ENCODE measurements at regions not wholly inside any gene's neighbourhood (a gene's known extent, or its start where the extent isn't known, plus 50 kb on each side); places are given as distances from the start of the nearest gene placed in this dataset.

DNA sequence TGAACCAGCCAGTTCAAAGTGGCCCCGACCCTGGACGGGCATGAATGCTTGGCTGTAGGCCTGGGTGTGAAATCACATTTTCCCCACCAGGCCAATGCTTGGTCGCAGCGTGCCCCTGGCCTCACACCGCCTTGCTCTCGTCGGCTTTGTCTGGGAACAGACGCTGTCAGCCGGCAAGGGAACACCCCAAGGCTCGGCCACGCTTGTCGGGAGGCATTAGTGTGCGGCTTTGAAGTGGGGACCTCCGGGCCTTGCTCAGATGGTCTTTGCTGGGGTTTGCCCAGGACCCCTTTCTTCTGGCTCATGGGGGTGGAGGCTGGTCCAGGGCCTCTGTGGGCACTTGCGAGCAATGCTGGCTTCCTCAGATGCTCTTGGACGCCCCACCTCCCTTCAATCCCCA lies 79.1 kb downstream of the INHBB start:
- DNase-seq (ENCODE audit: low read depth) = no peak

DNA sequence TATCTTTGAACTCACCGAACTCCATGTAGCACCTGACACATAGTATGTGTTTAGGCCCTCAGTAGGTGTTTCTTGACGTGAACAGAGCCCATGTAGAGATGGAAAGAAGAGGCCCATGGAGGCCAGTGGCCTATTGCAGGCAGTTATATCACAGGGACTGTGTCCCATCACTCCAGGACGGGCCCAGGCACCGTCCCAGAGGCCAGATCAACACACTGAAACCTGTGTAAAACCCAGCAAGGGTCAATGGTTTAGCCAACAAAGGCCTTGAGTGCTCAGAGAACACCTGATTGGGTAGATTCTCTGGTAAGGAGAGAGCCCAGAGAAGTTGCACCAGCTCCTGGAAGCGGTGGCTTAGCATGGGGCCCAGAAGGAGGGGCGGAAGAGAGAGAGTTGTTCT lies 82.8 kb downstream of the INHBB start:
- no peak for DNase-seq (ENCODE audit: low read depth)

DNA sequence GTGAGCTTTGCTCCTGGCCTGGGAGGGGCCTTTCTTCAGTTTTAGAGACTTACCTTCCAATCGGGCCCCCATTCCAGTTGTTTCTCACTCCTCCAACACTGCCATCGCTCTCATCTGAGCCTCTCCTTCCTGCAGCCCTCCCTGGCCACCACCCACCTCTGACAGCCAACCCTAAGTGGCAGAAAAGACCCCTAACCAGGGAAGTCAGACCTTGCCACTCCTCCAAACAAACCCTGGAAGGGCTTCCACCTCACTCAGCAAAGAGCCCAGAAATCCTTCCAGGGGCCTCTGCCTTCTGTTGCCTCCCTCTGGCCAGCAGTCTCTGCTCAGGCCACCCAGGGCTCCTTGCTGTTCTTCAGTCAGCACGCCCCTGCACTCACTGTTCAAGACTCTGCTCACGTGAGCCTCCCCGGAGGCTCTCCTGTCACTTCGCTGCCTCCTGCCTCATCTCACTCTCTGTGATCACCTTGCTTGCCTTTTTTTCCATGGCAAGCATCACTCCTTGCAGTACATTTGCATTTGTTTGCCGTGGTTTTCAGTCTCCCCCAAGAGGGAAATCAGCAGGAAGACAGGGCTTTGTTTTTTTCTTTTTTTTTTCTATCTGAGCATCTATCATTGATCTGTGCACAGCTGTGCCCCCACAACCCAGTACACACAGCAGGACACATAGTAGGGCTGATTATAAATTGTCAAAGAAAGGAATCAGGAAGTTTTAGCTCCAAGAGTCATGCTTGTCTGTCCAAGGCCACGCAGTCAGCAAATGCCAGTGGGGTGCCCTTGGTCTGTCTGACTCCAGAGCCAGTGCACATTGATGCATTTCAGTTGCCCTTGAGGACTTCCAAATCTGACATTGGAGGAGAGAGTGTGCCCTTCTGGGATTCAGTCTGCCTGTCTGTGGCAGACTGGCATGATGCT lies 83.9 kb downstream of the INHBB start:
- no peak for DNase-seq (ENCODE audit: low read depth)

DNA sequence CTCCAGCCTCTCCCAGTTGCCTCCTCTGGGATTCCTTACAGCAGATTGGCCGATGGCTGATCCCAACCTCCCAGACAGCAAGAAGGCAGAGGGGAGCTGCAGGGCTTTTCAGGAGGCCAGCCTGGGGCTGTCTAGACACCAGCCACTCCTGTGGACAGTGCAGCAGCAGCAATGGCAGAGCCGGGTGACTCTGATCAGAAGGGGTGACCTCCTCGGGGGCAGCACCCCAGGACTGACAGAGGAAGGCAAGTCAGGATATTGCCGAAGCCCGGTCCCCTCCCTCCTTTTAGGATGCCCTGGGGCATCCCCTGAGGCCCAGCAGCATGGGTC lies 84.5 kb downstream of the INHBB start:
- no peak for DNase-seq (ENCODE audit: low read depth)

DNA sequence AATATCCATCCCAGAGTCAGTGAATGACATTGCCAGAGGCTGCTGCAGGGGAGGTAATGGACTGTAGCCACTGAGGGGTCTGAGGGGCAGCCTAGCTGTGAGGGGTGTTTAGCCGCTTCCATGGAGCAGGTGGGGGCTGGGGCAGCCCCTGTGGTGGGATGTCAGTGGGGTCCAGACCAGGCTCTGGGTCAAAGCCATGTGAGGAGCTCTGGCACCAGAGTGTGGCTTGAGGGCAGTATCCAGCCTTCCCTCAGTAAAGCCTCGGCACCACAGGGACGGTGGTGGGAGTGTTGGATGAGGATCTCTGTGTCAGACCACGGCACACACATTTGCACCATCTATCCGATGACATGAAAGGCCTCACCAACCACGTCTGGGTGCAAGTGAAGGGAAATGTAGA lies 85.0 kb downstream of the INHBB start:
- no peak for DNase-seq (ENCODE audit: low read depth)

DNA sequence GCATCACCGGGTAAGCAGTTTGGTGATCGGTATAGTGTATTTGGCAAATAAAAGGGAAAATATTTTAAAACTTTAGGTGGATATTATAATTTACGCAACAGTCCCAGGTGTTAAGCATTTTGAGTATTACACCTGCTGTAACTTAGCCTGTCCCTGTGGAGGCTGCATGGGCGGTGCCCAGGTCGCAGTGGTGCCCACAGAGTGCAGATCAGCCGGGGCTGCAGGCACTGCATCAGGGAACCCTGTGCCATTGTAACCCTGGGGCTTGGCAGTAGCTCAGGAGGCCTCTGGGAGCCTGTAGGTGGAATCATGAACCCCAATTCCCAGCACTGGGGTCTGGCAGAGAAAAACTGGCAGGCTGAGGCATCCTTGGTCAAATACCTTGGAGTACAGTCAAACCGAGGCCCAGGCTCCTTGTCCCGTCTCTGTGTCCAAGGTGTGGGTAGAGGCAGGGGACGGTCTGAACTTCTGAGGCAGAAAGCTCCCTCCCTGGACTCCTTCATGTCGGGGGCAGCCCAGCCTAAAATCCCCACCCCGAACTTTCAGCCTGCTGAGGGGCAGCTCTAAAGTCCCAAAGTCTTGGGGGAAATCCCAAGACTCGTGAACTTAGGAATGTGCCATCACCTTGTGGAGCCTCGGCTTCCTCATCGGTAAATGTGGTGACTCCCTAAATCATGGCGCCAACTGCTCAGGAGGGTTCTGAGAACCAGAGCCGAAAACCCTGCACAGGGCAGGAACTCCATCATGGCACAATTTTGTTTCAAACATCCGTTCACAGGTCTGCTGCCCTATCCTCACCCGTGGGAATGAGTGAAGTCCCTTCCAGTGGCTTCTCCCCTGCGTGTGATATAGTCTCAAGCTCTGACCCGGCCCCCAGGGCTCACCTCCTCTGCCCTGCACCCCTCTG lies 85.7 kb downstream of the INHBB start:
- DNase-seq (ENCODE audit: low read depth) = no peak

DNA sequence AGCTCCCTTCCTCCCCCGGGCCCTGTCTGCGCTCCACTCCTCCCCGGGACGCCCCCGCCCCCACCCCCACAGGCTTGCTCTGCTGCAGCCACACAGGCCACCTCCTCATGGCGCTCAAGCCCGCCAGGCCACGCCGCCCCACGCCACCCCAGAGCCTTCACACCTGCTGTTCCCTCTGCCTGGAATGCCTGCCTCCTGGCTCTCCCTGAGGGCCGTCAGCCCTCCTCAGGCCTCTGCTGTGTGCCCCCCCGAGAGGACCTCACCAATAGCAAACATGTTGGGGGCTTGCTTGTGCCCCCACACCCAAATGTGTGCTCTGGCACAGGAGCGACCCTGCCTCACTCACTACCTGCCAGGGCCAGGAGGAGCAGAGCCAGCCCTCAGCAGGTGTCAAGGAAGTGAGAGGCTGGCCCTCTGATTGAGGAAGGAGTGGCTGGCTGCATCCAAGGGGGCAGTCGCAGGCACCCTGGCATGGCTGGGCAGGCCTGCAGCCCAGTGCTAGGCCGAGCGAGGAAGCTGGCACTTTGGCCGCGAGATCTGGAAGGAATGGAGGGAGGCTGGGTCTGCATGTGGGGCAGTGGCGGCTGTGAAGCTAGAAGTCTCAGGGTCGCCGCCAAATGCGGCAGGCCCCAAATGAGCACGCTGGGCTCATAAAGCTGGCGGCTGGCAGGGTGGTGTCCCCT lies 86.5 kb downstream of the INHBB start:
- no peak for DNase-seq (ENCODE audit: low read depth)

DNA sequence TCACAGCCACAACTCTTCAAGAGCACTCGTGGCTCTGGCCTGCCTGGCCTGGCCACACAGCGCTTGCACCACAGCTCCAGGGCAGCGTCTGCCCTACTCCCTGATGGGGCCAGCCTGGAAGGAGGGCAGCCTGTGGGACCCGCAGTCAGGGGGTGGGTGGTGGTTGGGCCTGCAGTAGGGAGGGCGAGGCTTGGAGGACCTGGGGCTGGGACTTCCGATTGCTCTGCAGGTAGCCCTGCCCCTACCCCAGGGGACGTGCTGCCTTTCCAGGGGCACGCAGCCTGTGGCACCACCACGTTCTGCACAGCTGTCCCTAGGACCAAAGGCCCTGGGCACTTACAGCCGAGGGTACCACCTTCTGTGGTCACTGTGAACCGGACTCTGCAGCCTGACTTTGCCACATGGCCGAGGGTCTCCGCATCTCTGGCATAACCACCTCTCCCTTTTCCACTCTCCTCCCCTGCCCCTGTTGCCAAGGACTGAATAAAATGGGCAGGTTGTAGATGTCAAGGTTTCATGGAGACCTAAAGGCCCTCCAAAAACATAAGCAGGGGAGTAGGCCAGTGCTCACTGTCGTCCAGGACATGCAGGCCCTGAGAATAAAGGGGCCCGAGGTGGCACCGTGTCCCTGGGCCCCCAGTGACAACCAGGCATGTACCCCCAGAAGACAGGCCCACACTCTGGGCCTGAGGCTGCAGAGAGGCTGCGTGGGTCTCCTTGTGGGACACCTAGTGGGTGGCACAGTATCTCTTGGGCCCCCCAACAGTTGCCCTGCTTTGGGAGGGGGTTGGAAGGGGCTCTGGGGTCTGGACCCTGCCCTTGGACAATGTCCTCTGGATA lies 87.3 kb downstream of the INHBB start:
- no peak for DNase-seq (ENCODE audit: low read depth)

DNA sequence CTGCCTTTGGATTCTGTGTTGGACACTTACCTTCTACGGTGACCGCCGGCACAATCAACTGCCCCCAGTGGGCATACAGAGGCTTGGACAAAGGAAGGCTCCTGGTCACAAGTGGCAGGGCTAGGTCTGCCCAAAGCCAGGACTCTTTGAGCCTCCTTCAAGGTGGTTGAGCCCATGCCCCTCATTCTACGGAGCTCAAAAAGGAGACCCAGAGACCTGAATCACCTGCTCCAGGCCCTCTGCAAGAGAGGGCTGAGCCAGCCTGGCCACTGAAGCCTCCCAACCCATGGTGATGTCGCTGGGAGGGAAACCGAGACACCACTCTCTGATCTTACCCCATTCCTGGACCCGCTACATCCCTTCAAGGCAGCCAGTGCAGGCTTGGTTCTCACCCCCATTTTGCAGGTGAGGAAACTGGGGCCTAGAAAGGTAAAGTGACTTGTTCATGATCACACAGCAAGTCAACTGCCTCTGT lies 87.9 kb downstream of the INHBB start:
- no peak for DNase-seq (ENCODE audit: low read depth)

DNA sequence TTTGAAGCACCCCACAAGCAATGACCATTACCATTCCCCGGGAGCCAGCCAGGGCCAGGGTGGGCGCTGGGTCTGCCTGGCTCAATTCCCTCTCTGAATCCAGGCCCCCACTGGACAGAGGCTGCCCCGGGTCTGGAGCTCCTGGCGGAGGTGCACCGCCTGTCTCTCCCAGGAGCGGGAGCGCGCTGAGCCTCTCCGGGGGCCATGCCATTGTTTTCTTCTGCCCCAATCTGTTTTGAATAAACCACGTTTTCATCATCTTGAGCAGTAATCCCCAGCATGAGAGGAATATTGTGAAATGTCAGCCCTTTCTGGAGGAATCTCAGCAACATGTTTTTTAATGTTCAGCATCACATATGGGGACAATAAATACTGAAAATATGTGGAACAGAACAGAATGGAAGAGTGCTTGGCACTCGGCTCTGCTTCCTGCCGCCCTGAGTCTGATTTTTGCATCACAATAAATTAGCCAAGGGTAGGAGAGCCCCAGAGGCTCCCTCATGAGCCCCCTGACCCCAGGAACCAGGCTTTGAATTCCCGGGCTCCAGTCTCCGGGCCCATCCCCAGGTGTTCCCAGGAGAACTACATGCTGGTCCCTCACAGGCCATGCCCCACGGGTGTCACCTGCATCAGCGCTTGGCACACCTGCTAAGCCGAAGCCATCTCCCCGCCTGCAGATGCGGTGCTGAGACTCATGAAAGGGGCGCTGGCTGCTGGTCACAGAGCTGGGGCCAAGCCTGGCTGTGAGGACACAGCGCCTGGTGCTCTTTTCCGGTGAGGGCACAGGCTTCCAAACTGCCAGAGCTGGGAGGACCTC lies 88.8 kb downstream of the INHBB start:
- DNase-seq (ENCODE audit: low read depth) = no peak

DNA sequence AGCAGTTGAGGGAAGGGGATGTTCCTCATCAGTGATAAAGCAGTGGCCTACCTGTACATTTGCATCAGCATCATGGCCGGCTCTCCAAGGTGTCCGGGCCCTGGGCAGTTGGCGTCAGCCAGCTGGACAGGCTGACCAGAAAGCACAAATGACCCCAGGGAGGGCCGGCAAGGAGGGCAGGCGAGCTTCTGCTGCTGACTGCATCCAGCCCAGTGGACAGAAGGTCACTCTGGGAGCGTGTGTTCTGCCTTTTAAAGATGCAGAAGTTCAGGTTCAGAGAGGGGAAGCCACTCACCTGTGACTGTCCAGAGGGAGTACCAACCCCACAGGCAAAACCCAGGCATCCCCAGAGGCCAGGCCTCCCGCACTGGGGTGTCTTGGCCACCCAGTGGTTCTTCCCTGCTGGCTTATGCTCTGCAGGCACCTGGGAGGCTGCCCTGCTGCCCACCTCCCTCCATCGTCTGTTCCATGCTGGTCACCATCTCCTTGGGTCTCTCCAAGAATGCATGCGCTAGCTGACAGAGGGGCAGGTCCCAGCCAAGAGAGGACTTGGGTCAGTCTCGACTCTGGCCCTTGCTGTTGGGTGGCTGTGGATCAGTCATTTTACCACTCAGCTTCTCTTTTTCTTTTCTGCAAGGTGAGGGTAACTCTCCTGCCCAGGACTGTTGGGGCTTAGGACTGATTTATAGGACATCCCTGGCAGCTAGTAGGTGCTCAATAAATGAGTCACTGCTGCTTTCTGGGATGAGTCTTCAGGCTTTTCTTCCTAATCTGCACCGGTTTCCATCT lies 89.9 kb downstream of the INHBB start:
- DNase-seq (ENCODE audit: low read depth) = no peak

DNA sequence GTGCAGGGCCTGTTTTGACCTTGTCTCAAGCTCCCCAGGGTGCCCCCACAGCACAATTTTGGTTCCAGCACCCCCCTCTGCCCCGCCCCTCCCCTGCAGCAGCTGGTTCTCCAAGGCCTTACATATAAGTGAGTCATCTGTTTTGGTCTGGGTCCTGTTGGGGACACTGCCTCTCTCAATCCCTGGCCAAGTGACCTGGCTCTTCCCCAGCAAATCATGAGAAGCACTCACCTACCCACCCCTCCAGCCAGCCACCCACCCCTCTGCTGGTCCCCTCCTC lies 90.5 kb downstream of the INHBB start:
- DNase-seq (ENCODE audit: low read depth) = no peak

DNA sequence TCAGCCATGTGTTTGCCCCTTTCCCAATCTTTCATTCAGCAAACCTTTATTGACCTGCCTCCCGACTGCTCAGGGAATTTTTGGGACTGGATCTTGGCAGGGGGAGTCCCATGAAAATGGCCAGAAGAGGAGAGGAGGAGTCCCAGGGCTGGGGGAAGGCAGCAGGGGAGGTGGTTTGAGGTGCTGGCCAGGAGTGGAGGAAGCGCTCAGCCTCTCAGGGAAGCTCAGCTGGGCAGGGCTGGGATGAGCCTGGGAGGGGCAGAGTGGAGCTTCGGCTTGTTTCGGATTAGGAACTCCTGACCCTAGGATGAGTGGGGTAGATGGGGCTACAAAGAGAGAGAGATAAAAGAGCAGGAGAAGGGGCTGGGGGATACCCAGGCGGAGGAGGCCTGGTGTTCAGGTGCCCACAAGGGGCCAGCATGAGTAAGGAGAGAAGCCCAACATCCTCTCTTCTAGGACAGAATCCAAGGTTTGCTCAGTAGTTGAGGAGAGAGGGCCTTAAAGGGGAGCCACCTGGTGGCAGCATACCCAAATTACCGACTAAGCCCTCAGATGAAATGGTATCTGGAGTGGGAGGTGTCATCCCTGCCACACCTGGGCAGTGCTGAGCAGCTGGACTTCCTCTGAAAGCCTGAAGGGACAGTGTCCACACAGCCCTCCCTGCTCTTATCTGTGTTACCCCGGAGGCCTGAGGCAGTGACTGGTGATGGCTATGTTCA lies 91.1 kb downstream of the INHBB start:
- DNase-seq (ENCODE audit: low read depth) = no peak

DNA sequence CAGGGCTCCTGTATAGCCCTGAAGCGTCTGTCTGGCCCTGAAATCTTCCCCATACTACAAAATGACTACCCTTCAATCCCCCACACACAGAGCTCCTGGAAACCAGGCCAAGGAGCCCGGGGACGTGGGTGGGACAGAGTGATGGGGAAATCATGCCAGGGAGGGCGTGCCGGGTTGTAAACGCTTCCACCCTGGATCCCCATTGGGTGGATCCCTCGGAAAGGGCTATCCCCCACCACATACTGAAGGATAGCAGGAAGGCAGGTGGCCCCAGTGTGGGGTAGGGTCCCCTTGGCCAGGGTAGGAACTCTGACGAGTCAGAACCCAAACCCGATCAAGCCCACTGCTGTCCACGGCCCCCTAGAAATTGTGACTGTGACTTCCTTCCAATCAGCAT lies 91.7 kb downstream of the INHBB start:
- DNase-seq (ENCODE audit: low read depth) = no peak

DNA sequence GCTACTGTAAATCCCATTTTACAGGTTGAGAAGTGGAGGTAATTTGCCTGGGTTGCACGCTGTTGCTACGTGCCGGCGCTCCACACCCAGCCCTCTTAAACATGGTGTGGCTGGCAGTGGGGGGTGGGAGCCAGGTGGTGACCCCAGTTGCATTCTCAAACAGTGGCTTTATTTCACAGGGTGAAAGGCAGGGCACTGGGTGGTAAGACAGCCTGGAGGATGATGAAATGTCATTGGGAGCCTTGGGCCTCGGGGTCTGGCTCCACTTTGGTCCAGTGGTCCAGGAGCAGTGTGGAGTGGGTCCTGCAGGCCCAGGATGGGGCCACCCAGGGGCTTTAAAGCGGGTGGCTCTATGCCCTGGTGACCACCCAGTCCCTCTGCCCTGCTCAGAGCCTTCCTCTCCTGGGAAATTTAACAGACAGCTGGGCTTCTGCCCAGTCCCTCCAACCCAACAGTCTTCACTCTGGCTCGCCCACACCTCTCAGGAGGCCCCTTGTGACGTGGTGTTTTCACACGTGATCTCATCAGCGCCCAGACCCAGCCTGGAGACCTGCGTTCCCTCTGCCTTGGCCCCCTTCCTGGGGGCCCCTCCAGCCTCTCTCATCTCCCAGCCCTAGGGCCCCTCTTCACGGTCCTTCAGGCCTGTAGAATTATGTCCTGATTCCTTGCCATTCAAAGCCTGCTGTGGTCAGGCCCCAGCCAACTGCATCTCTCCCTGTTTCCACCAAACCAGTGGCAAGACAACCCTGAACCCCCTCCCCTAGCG lies 92.5 kb downstream of the INHBB start:
- DNase-seq (ENCODE audit: low read depth) = no peak

DNA sequence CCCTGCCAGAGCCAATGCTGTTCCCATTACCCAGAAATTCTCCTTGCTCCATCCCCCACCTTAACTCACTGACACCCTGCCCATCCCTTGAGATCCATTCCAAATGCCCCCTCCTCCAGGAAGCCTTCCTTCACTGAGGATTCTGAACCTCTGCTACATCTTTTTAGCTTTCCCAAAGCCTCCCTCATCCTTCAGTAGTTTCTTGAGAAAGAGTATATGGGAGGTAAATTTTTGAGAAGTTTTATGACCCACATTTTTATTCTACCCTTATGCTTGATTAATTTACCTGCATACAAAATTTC lies 93.1 kb downstream of the INHBB start:
- no peak for DNase-seq (ENCODE audit: low read depth)

DNA sequence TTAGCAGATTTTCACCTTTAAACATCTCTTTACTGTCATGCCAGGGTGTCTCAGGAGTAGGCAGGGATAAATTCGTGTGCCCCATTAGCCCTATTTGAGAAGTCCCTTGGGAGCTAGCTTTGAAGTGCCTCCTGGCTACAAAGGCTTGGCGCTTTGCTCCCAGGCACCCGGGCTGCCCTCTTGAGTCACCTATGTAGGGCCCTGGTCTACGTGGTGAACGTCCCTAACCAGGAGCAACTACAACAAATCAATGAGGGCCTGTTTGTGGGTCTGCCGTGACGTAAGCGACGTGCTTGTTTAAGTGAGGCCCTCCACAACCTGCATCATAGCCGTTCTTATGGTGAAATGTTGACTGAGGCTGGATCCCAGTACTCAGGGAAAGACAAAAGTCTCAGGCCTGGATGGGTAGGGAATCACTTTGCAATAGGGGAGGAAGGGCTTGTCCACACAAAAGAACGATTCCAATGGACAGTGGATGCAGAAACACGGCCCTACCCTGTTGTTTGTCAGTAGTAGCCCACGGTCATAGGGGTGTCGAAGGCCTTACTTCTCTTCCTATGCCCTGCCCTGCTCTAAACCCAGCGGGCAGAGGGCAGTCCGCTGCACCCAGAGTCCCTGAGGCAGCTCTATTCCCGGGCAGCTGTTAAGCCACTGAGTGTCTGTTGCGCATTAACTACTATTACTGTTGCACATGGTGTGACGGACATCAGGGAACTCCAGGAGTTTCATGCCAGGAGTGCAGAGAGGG lies 93.9 kb downstream of the INHBB start:
- DNase-seq (ENCODE audit: low read depth) = no peak

All from activated T-helper 9 cell treated with anti-CD3 and anti-CD28 coated beads, Interleukin-2, amount 50 U/mL, for 16 hours (primary cell).